BJ (cell line): ENCODE measurements at regions not wholly inside any gene's neighbourhood (a gene's known extent, or its start where the extent isn't known, plus 50 kb on each side); places are given as distances from the start of the nearest gene placed in this dataset.

Experiments used
- CTCF ChIA-PET: fragments of 350-600 bp; formaldehyde crosslinking; extraction: SDS; loops from one replicate; lab custom pipeline; 2021; ENCODE audit warnings: antibody characterized with exemption, inconsistent platforms; lab: Yijun Ruan, JAX
- POLR2A ChIA-PET: fragments of 300-600 bp; sonication (Branson Sonifier 250); formaldehyde crosslinking; extraction: SDS; loops from one replicate; lab custom pipeline; 2021; ENCODE audit warnings: antibody characterized with exemption; lab: Charles Lee
- DNase-seq: peaks from one replicate; pipeline ENCODE4 v3.0.0-alpha.2; 2011; ENCODE audit warnings: low read depth
- H3K27me3 ChIP-seq: 2 replicates; pipeline ENCODE4 v1.6.0; 2011; ENCODE audit warnings: low read length; ENCODE audit not compliant: control insufficient read depth, insufficient read depth
- H3K36me3 ChIP-seq: 2 replicates; pipeline ENCODE4 v1.5.1; 2011; ENCODE audit warnings: low read length; ENCODE audit not compliant: control insufficient read depth, insufficient read depth
- H3K4me3 ChIP-seq: 2 replicates; pipeline ENCODE4 v1.5.1; 2011; ENCODE audit warnings: low read depth, mild to moderate bottlenecking, control low read depth, low read length
- CTCF ChIP-seq: IDR thresholded peaks from 2 replicates; pipeline ENCODE4 v1.5.1; 2011; ENCODE audit warnings: low read depth, mild to moderate bottlenecking, control low read depth, inconsistent platforms, low read length, moderate library complexity; ENCODE audit not compliant: insufficient read depth

- TF ChIP-seq CTCF, result no peak
Measured at GRCh38 chr14:29075761-29076160, 309.2 kb downstream of the FOXG1 start.

GRCh38 chr14:29077916-29078315 is 311.3 kb downstream of the FOXG1 start:
- Histone ChIP-seq H3K27me3 (no peaks in the 10 kb centered on the region), H3K36me3 (no peaks in the 10 kb centered on the region), H3K4me3 (no peak overlapping the region)
- POLR2A ChIA-PET, result no interaction called here
- CTCF ChIA-PET, result no interaction called here
- DNase-seq, result no peak
- TF ChIP-seq CTCF, result no peak

More at GRCh38 chr14:29075761-29076160, 309.2 kb downstream of the FOXG1 start:
- ChIA-PET CTCF (interaction anchor here (1.0 kb wide), 1 partner anchor 9 kb away, joined by 3 read pairs; no protein-coding TSS in a partner anchor), POLR2A (no interaction called here)
- no peak for DNase-seq
- Histone ChIP-seq H3K27me3 (no peaks in the 10 kb centered on the region), H3K4me3 (no peak overlapping the region), H3K36me3 (no peaks in the 10 kb centered on the region)

GRCh38 chr14:29078810-29079522 is 312.4 kb downstream of the FOXG1 start:
- Histone ChIP-seq H3K36me3 (no peaks in the 10 kb centered on the region), H3K27me3 (no peaks in the 10 kb centered on the region), H3K4me3 (no peak overlapping the region)
- TF ChIP-seq CTCF, result no peak
- POLR2A ChIA-PET, result no interaction called here
- CTCF ChIA-PET, result no interaction called here
- DNase-seq, result no peak

- POLR2A ChIA-PET, result no interaction called here
- CTCF ChIA-PET, result interaction anchor here (0.7 kb wide), 1 partner anchor 10 kb away, joined by 3 read pairs; no protein-coding TSS in a partner anchor
- H3K27me3 ChIP-seq, result no peaks in the 10 kb centered on the region
- peak; percentile 60 for TF ChIP-seq CTCF
- no peaks in the 10 kb centered on the region for H3K36me3 ChIP-seq
- DNase-seq, result no peak
- H3K4me3 ChIP-seq, result no peak overlapping the region
Measured at GRCh38 chr14:29085546-29085945, 319.0 kb downstream of the FOXG1 start.

- TF ChIP-seq CTCF, result no peak
- no peak for DNase-seq
- no peaks in the 10 kb centered on the region for H3K36me3 ChIP-seq
- no peaks in the 10 kb centered on the region for H3K27me3 ChIP-seq
- CTCF ChIA-PET, result no interaction called here
- POLR2A ChIA-PET, result no interaction called here
- H3K4me3 ChIP-seq, result no peak overlapping the region
Measured at GRCh38 chr14:29089849-29090248, 323.3 kb downstream of the FOXG1 start.
